Activated T-cell treated with anti-CD3 and anti-CD28 coated beads, Interleukin-2, amount 50 U/mL, for 72 hours (primary cell): ENCODE measurements at regions not wholly inside any gene's neighbourhood (a gene's known extent, or its start where the extent isn't known, plus 50 kb on each side); places are given as distances from the start of the nearest gene placed in this dataset.

ENCODE experiments used
- ATAC-seq, 2 donors: fragments of 150-1000 bp; cut with Tn5 transposase; replicated peaks in 1 of 2; 2 replicates each; pipeline ENCODE4 v1.10.0; 2021; ENCODE audit warnings: moderate library complexity in 2 of 2, mild to moderate bottlenecking in 1 of 2
- DNase-seq, 2 donors: peaks; one replicate each; pipeline ENCODE4 v3.0.0; 2021 to 2022; ENCODE audit warnings: mixed read lengths in 1 of 2
- H3K27ac Mint-ChIP-seq: one replicate; pipeline ENCODE4 v1.8.0; 2022; ENCODE audit warnings: mild to moderate bottlenecking, moderate library complexity, mixed read lengths
- H3K27me3 Mint-ChIP-seq: one replicate; pipeline ENCODE4 v1.8.0; 2022; ENCODE audit warnings: low read depth, mixed read lengths
- H3K36me3 Mint-ChIP-seq, 2 donors: one replicate each; pipeline ENCODE4 v1.8.0; 2022; ENCODE audit warnings: mixed read lengths in 2 of 2, mild to moderate bottlenecking in 1 of 2; ENCODE audit not compliant: insufficient read depth in 2 of 2
- H3K4me1 Mint-ChIP-seq: one replicate; pipeline ENCODE4 v1.8.0; 2022; ENCODE audit warnings: low read depth, mixed read lengths
- H3K4me3 Mint-ChIP-seq, 2 donors: one replicate each; pipeline ENCODE4 v1.8.0; 2022; ENCODE audit warnings: mild to moderate bottlenecking in 2 of 2, mixed read lengths in 2 of 2, moderate library complexity in 2 of 2
- H3K9me3 Mint-ChIP-seq, 2 donors: one replicate each; pipeline ENCODE4 v1.8.0; 2022; ENCODE audit warnings: mixed read lengths in 2 of 2

- no peak overlapping the region for H3K4me3 Mint-ChIP-seq
- DNase-seq: no peak
- H3K27ac Mint-ChIP-seq: no peak overlapping the region
- peaks cover 0 to 2% of the 10 kb centered on the region in 2 donors for H3K36me3 Mint-ChIP-seq
- H3K9me3 Mint-ChIP-seq: no peaks in the 10 kb centered on the region
- H3K4me1 Mint-ChIP-seq: no peaks in the 10 kb centered on the region
- H3K27me3 Mint-ChIP-seq: peaks cover 12% of the 10 kb centered on the region
- ATAC-seq: no peak
Measured at GRCh38 chr5:154567155-154567554, 89.1 kb upstream of the HAND1 start.

DNA sequence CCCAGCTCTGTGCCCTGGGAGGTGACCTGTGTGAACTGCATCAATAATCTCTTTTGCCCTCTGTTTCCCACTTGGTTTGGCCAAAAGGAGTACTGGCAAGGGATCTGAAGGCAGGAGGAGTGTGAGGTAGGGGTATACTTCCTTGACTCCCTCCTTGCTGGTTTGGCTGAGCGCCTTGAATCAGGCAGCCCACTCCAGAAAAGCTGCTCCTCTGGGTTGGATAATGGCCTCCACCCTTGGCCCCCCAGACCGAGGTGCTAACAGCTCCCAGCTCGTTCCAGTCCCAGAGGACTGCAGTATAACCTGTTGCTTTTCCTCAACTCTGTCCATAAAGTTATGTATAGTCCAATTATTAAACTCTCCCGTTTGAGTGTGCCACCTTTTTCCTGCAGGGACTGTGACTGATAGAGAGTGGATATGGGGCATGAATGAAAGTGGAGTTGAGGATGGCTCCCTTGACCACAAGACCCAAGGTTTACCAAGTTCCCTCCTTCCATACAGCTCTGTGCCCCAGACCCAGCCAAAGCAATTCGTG lies 88.2 kb upstream of the HAND1 start:
- H3K27me3 Mint-ChIP-seq: peaks cover 12% of the 10 kb centered on the region
- H3K27ac Mint-ChIP-seq: no peak overlapping the region
- H3K4me1 Mint-ChIP-seq: no peaks in the 10 kb centered on the region

DNA sequence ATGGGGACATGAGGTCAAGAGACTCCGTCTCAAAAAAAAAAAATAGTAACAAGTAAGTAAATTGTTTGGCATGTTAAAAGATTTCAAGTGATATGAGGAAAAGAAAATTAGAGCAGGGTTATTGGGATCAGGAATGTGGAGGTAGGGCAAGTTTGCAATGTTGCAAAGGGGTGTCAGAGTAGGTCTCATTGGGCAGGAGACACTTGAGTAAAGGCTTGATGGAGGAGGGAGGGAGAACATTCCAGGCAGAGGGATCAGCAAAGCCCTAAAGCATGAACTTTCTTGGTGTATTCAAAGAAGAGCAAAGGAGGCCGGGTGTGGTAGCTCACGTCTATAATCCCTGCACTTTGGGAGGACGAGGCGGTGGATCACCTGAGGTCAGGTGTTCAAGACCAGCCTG lies 87.1 kb upstream of the HAND1 start:
- ATAC-seq: no peak
- H3K9me3 Mint-ChIP-seq: no peaks in the 10 kb centered on the region
- no peak for DNase-seq
- peaks cover 17% of the 10 kb centered on the region for H3K27me3 Mint-ChIP-seq
- H3K36me3 Mint-ChIP-seq: peaks cover 0 to 2% of the 10 kb centered on the region in 2 donors
- H3K4me3 Mint-ChIP-seq: no peak overlapping the region
- no peaks in the 10 kb centered on the region for H3K4me1 Mint-ChIP-seq
- no peak overlapping the region for H3K27ac Mint-ChIP-seq

More for the DNA sequence above, 88.2 kb upstream of the HAND1 start:
- no peak for ATAC-seq
- H3K9me3 Mint-ChIP-seq: no peaks in the 10 kb centered on the region
- H3K36me3 Mint-ChIP-seq: peaks cover 0 to 2% of the 10 kb centered on the region in 2 donors
- DNase-seq: no peak
- H3K4me3 Mint-ChIP-seq: no peak overlapping the region

- Mint-ChIP-seq H3K36me3 (peaks cover 0 to 2% of the 10 kb centered on the region in 2 donors), H3K4me1 (no peaks in the 10 kb centered on the region), H3K9me3 (no peaks in the 10 kb centered on the region), H3K4me3 (no peak overlapping the region), H3K27ac (no peak overlapping the region), H3K27me3 (peaks cover 29% of the 10 kb centered on the region)
- DNase-seq (no peak), ATAC-seq (no peak)
Measured at GRCh38 chr5:154562244-154562880, 84.3 kb upstream of the HAND1 start.

DNA sequence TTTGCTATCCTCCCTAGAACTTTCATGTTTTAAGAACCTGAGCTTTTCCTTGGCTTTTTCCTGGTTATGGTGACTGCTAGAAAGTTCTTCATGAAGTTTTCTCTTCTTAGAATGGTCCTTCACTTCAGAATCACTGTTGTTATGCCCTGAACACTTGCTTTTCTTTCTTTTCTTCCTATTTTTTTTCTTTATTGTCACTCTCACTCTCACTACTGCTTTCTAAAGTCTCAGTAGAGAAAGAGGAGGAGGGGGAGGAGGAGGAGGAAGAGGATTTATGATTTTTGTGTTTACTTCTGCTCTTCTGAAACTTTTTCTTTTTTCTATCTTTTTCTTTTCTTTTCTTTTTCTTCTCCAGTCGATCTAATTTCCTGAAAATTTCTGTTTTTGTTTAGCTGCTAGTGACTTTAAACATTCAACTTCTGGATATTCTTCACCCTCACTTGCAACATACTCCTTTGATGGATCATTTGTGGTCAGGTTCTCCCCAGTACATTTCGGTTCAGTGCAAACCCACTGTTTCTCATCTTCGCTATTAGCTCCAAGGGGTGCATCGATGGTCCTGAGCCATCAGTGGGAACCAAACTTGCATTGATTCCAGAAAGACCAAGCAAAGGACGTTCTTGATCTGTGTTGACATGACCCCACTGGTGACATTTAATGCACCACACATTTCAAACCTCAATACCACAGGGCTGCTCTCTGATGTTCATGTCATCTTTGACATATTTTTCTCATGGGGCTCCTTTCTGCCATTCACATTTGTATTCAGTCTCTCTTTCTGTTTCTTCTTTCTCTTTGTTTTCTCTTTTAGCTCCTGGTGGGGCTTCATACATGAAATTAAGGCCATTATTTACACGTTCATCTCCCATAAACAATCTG lies 81.6 kb upstream of the HAND1 start:
- no peak overlapping the region for H3K4me3 Mint-ChIP-seq
- H3K27ac Mint-ChIP-seq: no peak overlapping the region

DNA sequence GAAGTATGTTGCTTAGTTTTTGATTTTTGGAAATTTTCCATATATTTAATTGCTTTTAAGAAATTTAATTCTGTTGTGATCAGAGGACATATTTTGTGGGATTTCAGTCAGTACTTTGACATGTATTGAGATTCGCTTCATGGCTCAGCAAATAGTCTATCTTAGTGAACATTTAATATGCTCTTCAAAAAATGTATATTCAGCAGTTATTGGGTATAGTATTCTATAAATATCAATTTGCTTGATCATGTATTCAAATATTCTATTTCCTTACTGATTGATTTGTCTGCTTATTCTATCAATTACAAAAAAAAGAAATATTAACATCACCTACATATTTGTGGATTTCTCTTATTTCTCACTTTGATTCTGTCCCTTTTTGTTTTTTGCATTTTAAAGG lies 79.5 kb upstream of the HAND1 start:
- peaks cover 2 to 5% of the 10 kb centered on the region in 2 donors for H3K36me3 Mint-ChIP-seq
- H3K9me3 Mint-ChIP-seq: peaks cover 2 to 9% of the 10 kb centered on the region in 2 donors
- H3K27me3 Mint-ChIP-seq: peaks cover 18% of the 10 kb centered on the region

More for the DNA sequence above, 81.6 kb upstream of the HAND1 start:
- Mint-ChIP-seq H3K36me3 (peaks cover 0 to 2% of the 10 kb centered on the region in 2 donors), H3K9me3 (peaks cover 0 to 4% of the 10 kb centered on the region in 2 donors), H3K4me1 (no peaks in the 10 kb centered on the region), H3K27me3 (peaks cover 28% of the 10 kb centered on the region)
- ATAC-seq (no peak), DNase-seq (no peak)

GRCh38 chr5:154547551-154547950 lies 69.5 kb upstream of the HAND1 start:
- peaks cover 34% of the 10 kb centered on the region for H3K27me3 Mint-ChIP-seq

More for the DNA sequence above, 79.5 kb upstream of the HAND1 start:
- Mint-ChIP-seq H3K4me1 (no peaks in the 10 kb centered on the region), H3K4me3 (no peak overlapping the region), H3K27ac (no peak overlapping the region)
- ATAC-seq (no peak), DNase-seq (no peak)

GRCh38 chr5:154546719-154547118 lies 68.7 kb upstream of the HAND1 start:
- ATAC-seq: no peak
- Mint-ChIP-seq H3K27ac (no peak overlapping the region), H3K9me3 (no peaks in the 10 kb centered on the region), H3K27me3 (peaks cover 40% of the 10 kb centered on the region), H3K4me3 (no peak overlapping the region), H3K4me1 (no peaks in the 10 kb centered on the region), H3K36me3 (no peaks in the 10 kb centered on the region)
- no peak for DNase-seq

More at GRCh38 chr5:154547551-154547950, 69.5 kb upstream of the HAND1 start:
- no peaks in the 10 kb centered on the region for H3K36me3 Mint-ChIP-seq
- H3K4me1 Mint-ChIP-seq: no peaks in the 10 kb centered on the region
- H3K9me3 Mint-ChIP-seq: no peaks in the 10 kb centered on the region
- no peak for ATAC-seq
- H3K27ac Mint-ChIP-seq: no peak overlapping the region
- H3K4me3 Mint-ChIP-seq: no peak overlapping the region
- no peak for DNase-seq

GRCh38 chr5:154544646-154545045 lies 66.6 kb upstream of the HAND1 start:
- no peak for DNase-seq
- Mint-ChIP-seq H3K27me3 (peaks cover 35% of the 10 kb centered on the region), H3K9me3 (no peaks in the 10 kb centered on the region), H3K27ac (peak overlapping the region; percentile 15), H3K4me1 (no peaks in the 10 kb centered on the region), H3K36me3 (no peaks in the 10 kb centered on the region), H3K4me3 (no peak overlapping the region)
- ATAC-seq: no peak

DNA sequence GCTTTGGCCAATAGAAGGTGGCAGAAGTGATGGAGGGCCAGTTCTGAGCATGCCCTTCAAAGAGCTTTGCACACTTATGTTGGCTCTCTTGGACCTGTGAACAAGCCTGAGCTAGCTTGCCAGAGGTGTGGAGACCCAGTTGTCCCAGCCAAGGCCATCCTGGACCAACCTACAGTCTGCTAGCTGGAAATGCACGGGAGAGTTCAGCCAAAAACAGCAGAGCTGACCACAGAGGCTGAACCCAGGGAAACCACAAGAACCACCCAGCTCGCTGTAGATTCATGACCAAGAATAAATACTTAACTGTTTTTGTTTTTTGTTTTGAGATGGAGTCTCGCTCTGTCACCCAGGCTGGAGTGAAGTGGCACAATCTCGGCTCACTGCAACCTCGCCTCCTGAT lies 65.4 kb upstream of the HAND1 start:
- no peak overlapping the region for H3K27ac Mint-ChIP-seq
- H3K36me3 Mint-ChIP-seq: no peaks in the 10 kb centered on the region
- ATAC-seq (no peak), DNase-seq (no peak)
- peaks cover 34% of the 10 kb centered on the region for H3K27me3 Mint-ChIP-seq
- H3K4me1 Mint-ChIP-seq: no peaks in the 10 kb centered on the region
- no peak overlapping the region for H3K4me3 Mint-ChIP-seq
- no peaks in the 10 kb centered on the region for H3K9me3 Mint-ChIP-seq

GRCh38 chr5:154542581-154542980 lies 64.6 kb upstream of the HAND1 start:
- no peak for DNase-seq
- H3K4me3 Mint-ChIP-seq: no peak overlapping the region

GRCh38 chr5:154542000-154542399 lies 64.0 kb upstream of the HAND1 start:
- DNase-seq: no peak
- no peak overlapping the region for H3K27ac Mint-ChIP-seq
- H3K9me3 Mint-ChIP-seq: no peaks in the 10 kb centered on the region
- H3K27me3 Mint-ChIP-seq: peaks cover 36% of the 10 kb centered on the region
- H3K4me3 Mint-ChIP-seq: no peak overlapping the region
- no peaks in the 10 kb centered on the region for H3K4me1 Mint-ChIP-seq
- no peak for ATAC-seq
- H3K36me3 Mint-ChIP-seq: no peaks in the 10 kb centered on the region

More at GRCh38 chr5:154542581-154542980, 64.6 kb upstream of the HAND1 start:
- Mint-ChIP-seq H3K9me3 (no peaks in the 10 kb centered on the region), H3K27ac (no peak overlapping the region), H3K36me3 (no peaks in the 10 kb centered on the region), H3K27me3 (peaks cover 34% of the 10 kb centered on the region), H3K4me1 (no peaks in the 10 kb centered on the region)
- no peak for ATAC-seq

GRCh38 chr5:154541553-154541952 lies 63.5 kb upstream of the HAND1 start:
- H3K27me3 Mint-ChIP-seq: peaks cover 36% of the 10 kb centered on the region
- no peak for ATAC-seq
- no peak for DNase-seq
- H3K4me1 Mint-ChIP-seq: no peaks in the 10 kb centered on the region
- no peak overlapping the region for H3K4me3 Mint-ChIP-seq
- H3K9me3 Mint-ChIP-seq: no peaks in the 10 kb centered on the region
- no peak overlapping the region for H3K27ac Mint-ChIP-seq
- H3K36me3 Mint-ChIP-seq: no peaks in the 10 kb centered on the region
